ENCODE measurements at regions not wholly inside any gene's neighbourhood (a gene's known extent, or its start where the extent isn't known, plus 50 kb on each side); places are given as distances from the start of the nearest gene placed in this dataset.
"Not testable (repeated sequence)": the region's sequence is repeated elsewhere in the genome, so short reads cannot be mapped to it uniquely, and the experiment has no call there.

DNA sequence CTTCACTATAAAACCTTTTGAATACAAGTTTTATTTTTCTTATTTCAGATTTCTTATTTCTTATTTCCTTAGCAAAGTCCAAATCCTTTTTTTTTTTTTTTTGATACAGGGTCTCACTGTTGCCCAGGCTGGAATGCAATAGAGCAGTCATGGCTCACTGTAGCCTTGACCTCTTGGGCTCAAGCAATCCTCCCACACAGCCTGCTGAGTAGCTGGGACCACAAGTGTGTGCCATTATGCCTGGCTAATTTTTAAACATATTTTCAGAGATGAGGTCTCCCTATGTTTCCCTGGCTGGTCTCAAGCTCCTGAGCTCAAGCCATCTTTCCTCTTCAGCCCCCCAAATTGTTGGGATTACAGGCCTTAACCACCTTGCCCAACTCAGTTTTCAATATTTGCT, 334.3 kb downstream of the DLEU7 start:
- Histone ChIP-seq H3K36me3 (no peaks in the 10 kb centered on the region), H3K4me1 (peaks cover 0 to 31% (median 21%) of the 10 kb centered on the region in 12 donors), H3K27ac (no peak overlapping the region), H3K27me3 (no peaks in the 10 kb centered on the region), H3K4me3 (no peak overlapping the region), H3K9me3 (peaks cover 0 to 8% (median 0%) of the 10 kb centered on the region in 12 donors)
- no peak for ATAC-seq
- no peak for DNase-seq
- intact Hi-C loops (cut with DNase I) = no loop called here
- no peak for TF ChIP-seq POLR2A (IDR thresholded peaks at IDR 0.05)
- TF ChIP-seq, protein P1, sequence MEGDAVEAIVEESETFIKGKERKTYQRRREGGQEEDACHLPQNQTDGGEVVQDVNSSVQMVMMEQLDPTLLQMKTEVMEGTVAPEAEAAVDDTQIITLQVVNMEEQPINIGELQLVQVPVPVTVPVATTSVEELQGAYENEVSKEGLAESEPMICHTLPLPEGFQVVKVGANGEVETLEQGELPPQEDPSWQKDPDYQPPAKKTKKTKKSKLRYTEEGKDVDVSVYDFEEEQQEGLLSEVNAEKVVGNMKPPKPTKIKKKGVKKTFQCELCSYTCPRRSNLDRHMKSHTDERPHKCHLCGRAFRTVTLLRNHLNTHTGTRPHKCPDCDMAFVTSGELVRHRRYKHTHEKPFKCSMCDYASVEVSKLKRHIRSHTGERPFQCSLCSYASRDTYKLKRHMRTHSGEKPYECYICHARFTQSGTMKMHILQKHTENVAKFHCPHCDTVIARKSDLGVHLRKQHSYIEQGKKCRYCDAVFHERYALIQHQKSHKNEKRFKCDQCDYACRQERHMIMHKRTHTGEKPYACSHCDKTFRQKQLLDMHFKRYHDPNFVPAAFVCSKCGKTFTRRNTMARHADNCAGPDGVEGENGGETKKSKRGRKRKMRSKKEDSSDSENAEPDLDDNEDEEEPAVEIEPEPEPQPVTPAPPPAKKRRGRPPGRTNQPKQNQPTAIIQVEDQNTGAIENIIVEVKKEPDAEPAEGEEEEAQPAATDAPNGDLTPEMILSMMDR (IDR thresholded peaks at IDR 0.05) = no peak

DNA sequence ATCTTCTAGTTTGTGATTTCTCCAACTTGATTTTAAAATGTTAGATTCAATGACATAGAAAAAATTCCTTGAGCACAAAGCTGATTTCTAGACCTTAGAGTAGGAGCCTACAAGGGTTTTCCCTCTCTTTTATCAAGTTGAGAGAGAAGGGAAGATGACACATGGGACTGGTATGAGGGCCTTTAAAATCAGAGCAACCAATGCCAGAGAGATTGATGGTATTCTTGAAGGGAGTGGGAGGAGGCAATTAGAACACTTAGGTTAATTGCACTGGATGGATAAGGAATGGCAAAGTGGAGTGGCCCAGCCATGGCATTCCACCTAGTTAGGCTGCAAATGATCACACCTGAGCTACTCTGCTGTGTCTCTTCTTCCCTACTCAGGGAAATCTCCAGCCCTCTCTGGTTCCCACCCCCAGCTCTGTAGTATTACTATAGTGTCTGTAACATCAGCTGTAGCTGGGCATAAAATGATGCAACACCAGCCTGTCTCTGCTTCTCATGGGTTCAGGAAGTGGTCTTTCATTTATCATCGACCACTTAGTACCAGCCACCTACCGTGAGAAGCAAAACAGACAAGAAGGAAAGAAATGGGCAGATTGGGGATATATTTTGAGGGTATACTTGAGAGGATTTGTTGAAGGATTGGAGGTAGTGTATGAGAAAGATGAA, 333.6 kb downstream of the DLEU7 start:
- Histone ChIP-seq H3K4me1 (peaks cover 0 to 31% (median 21%) of the 10 kb centered on the region in 12 donors), H3K4me3 (no peak overlapping the region), H3K9me3 (peaks cover 0 to 6% (median 0%) of the 10 kb centered on the region in 12 donors), H3K27ac (no peak overlapping the region), H3K36me3 (no peaks in the 10 kb centered on the region), H3K27me3 (no peaks in the 10 kb centered on the region)
- TF ChIP-seq, protein P1 (IDR thresholded peaks at IDR 0.05) = no peak
- TF ChIP-seq POLR2A (IDR thresholded peaks at IDR 0.05) = no peak
- ATAC-seq = no peak
- no peak for DNase-seq
- WGBS, 4 donors = 91 to 97% (median 94%) methylated on average over 2 of the region's 2 CpGs
- intact Hi-C loops (cut with DNase I) = loop anchor here in 1 of 10 donors (5.0 kb wide), 1 partner anchor 88 kb away; no protein-coding TSS in a partner anchor

DNA sequence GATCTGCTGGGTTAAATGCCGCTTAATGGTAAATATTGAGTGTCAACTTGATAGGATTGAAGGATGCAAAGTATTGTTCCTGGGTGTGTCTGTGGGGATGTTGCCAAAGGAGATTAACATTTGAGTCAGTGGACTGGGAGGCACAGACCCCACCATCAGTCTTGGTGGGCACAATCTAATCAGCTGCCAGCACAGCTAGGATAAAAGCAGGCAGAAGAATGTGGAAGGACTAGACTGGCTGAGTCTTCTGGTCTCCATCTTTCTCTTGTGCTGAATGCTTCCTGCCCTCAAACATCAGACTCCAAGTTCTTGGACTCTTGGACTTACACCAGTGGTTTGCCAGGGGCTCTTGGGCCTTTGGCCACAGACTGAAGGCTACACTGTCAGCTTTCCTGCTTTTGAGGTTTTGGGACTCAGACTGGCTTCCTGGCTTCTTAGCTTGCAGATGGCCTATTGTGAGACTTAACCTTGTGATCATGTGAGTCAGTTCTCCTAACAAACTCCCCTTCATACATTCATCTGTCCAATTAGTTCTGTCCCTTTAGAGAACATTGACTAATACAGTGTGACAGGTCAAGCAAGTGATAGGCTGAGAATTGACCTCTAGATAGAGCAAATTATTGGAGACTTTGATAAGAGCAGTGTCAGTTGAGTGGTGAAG, 332.5 kb downstream of the DLEU7 start:
- H3K4me3 ChIP-seq, H3K36me3 ChIP-seq, DNase-seq, H3K9me3 ChIP-seq, ATAC-seq, H3K27me3 ChIP-seq: not testable (repeated sequence)
- intact Hi-C loops (cut with DNase I) = loop anchor here in 1 of 10 donors (5.0 kb wide), 1 partner anchor 89 kb away; no protein-coding TSS in a partner anchor
- Histone ChIP-seq H3K4me1 (peaks cover 0 to 31% (median 21%) of the 10 kb centered on the region in 12 donors), H3K27ac (peak overlapping the region in 1 of 12 donors; percentile 90)
- 0 to 97% (median 29%) methylated on average over 1 of the region's 1 CpG for WGBS, 4 donors

DNA sequence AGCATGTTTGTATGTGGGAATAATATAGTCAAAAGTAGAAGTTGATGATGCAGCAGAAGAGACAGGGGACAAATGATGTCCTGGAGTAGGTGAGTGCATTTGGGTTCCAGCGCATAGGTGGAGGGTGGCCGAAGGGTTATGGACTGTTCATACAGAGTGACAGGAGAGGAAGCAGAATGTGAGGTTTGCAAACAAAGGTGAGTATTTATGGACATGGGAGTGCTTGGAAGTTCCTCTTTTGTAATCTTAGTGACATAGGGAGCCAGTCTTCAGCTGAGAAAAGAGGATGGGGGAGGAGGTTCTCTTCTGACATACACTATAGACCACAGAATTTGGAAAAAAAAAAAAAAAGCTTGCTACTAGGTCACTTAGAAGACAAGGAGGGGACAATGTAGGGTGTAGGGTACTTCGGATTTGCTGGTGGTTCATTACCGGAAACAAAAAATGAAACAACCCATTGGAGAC, 331.6 kb downstream of the DLEU7 start:
- ATAC-seq (peak in 3 of 4 donors; percentile 36 to 40 (median 37)), DNase-seq (no peak)
- Histone ChIP-seq H3K4me1 (peaks cover 0 to 31% (median 21%) of the 10 kb centered on the region in 12 donors), H3K27me3 (no peaks in the 10 kb centered on the region), H3K4me3 (peak overlapping the region in 9 of 12 donors; percentile 11 to 45 (median 34)), H3K27ac (peak overlapping the region; percentile 33 to 90 (median 74)), H3K9me3 (peaks cover 0 to 6% (median 0%) of the 10 kb centered on the region in 12 donors), H3K36me3 (no peaks in the 10 kb centered on the region)
- WGBS, 4 donors = 66 to 79% (median 72%) methylated on average over 4 of the region's 4 CpGs
- TF ChIP-seq, protein P1 (IDR thresholded peaks at IDR 0.05) = no peak
- TF ChIP-seq POLR2A (IDR thresholded peaks at IDR 0.05) = no peak
- intact Hi-C loops (cut with DNase I) = loop anchor here in 1 of 10 donors (5.0 kb wide), 1 partner anchor 90 kb away; no protein-coding TSS in a partner anchor

Measured in heart left ventricle (tissue), 16 donors.